H9 (cell line): ENCODE measurements at regions not wholly inside any gene's neighbourhood (a gene's known extent, or its start where the extent isn't known, plus 50 kb on each side); places are given as distances from the start of the nearest gene placed in this dataset.

Experiments
- DNase-seq: peaks from one replicate; pipeline ENCODE4 v3.0.0-alpha.2; 2017
- H2AFZ ChIP-seq: one replicate; pipeline ENCODE4 v1.6.1; 2013; ENCODE audit warnings: mild to moderate bottlenecking, low read length, control low read depth, moderate library complexity
- H2AK5ac ChIP-seq: 2 replicates; pipeline ENCODE4 v1.6.1; 2013; ENCODE audit warnings: low read length, control low read depth, mixed read lengths; ENCODE audit not compliant: insufficient read length
- H2BK120ac ChIP-seq: one replicate; pipeline ENCODE4 v1.6.1; 2013; ENCODE audit warnings: low read depth, mild to moderate bottlenecking, low read length, control low read depth, inconsistent platforms; ENCODE audit not compliant: poor library complexity, severe bottlenecking
- H2BK12ac ChIP-seq: 2 replicates; pipeline ENCODE4 v1.6.1; 2013; ENCODE audit warnings: low read length, control low read depth, mixed read lengths, low read depth; ENCODE audit not compliant: insufficient read length
- H2BK15ac ChIP-seq: 2 replicates; pipeline ENCODE4 v1.6.1; 2013; ENCODE audit warnings: low read depth, low read length, control low read depth
- H2BK20ac ChIP-seq: one replicate; pipeline ENCODE4 v1.6.1; 2013; ENCODE audit warnings: low read depth, mild to moderate bottlenecking, low read length, control low read depth, inconsistent platforms; ENCODE audit not compliant: poor library complexity, severe bottlenecking
- H2BK5ac ChIP-seq: 2 replicates; pipeline ENCODE4 v1.6.1; 2013; ENCODE audit warnings: low read length, control low read depth, mixed read lengths; ENCODE audit not compliant: insufficient read length
- H3K14ac ChIP-seq: 2 replicates; pipeline ENCODE4 v1.6.1; 2013; ENCODE audit warnings: low read length, control low read depth; ENCODE audit not compliant: insufficient read depth
- H3K18ac ChIP-seq: 2 replicates; pipeline ENCODE4 v1.6.1; 2013; ENCODE audit warnings: low read depth, mild to moderate bottlenecking, mixed read lengths, low read length, control low read depth; ENCODE audit not compliant: insufficient read length
- H3K23ac ChIP-seq: 2 replicates; pipeline ENCODE4 v1.6.1; 2013; ENCODE audit warnings: low read length, control low read depth, mixed read lengths, low read depth; ENCODE audit not compliant: insufficient read length
- H3K23me2 ChIP-seq: 2 replicates; pipeline ENCODE4 v1.6.1; 2013; ENCODE audit warnings: low read depth, mild to moderate bottlenecking, mixed read lengths, low read length, control low read depth; ENCODE audit not compliant: insufficient read length, poor library complexity, severe bottlenecking
- H3K27ac ChIP-seq: 2 replicates; pipeline ENCODE4 v1.5.1; 2013; ENCODE audit warnings: low read length, control low read depth, mixed read lengths, low read depth; ENCODE audit not compliant: insufficient read length
- H3K27me3 ChIP-seq: 2 replicates; pipeline ENCODE4 v1.6.1; 2013; ENCODE audit warnings: low read length, control low read depth, inconsistent platforms; ENCODE audit not compliant: insufficient read depth
- H3K4ac ChIP-seq: 2 replicates; pipeline ENCODE4 v1.6.1; 2013; ENCODE audit warnings: low read depth, mild to moderate bottlenecking, control low read depth, inconsistent platforms, low read length, moderate library complexity
- H3K4me1 ChIP-seq: 2 replicates; pipeline ENCODE4 v1.6.1; 2013; ENCODE audit warnings: low read length, control low read depth, inconsistent platforms; ENCODE audit not compliant: insufficient read depth
- H3K4me2 ChIP-seq: 2 replicates; pipeline ENCODE4 v1.6.1; 2013; ENCODE audit warnings: low read length, control low read depth, mixed read lengths; ENCODE audit not compliant: insufficient read length, insufficient read depth
- H3K56ac ChIP-seq: 2 replicates; pipeline ENCODE4 v1.6.1; 2013; ENCODE audit warnings: low read depth, mild to moderate bottlenecking, mixed read lengths, low read length, control low read depth; ENCODE audit not compliant: insufficient read length
- H3K79me1 ChIP-seq: 2 replicates; pipeline ENCODE4 v1.6.1; 2013; ENCODE audit warnings: low read depth, mild to moderate bottlenecking, moderate library complexity, low read length, control low read depth, inconsistent platforms; ENCODE audit not compliant: insufficient read depth, poor library complexity, severe bottlenecking
- H3K79me2 ChIP-seq: 2 replicates; pipeline ENCODE4 v1.6.1; 2013; ENCODE audit warnings: low read length, control low read depth, inconsistent platforms; ENCODE audit not compliant: insufficient read depth
- H3K9ac ChIP-seq: 2 replicates; pipeline ENCODE4 v1.6.1; 2013; ENCODE audit warnings: low read length, control low read depth, mixed read lengths; ENCODE audit not compliant: insufficient read length; ENCODE audit errors: extremely low read depth
- H3K9me3 ChIP-seq: one replicate; pipeline ENCODE4 v1.6.1; 2013; ENCODE audit warnings: low read depth, low read length, inconsistent platforms; ENCODE audit not compliant: control insufficient read depth
- H3T11ph ChIP-seq: one replicate; pipeline ENCODE4 v1.6.1; 2013; ENCODE audit warnings: mild to moderate bottlenecking, low read length, control low read depth, inconsistent platforms
- H4K20me1 ChIP-seq: one replicate; pipeline ENCODE4 v1.6.1; 2013; ENCODE audit not compliant: control insufficient read depth, insufficient read length, insufficient read depth
- H4K5ac ChIP-seq: 2 replicates; pipeline ENCODE4 v1.6.1; 2013; ENCODE audit warnings: low read depth, mild to moderate bottlenecking, mixed read lengths, low read length, control low read depth; ENCODE audit not compliant: insufficient read length
- H4K8ac ChIP-seq: replicated peaks from 2 replicates; pipeline ENCODE4 v1.6.1; 2013; ENCODE audit warnings: low read length, control low read depth, mixed read lengths, low read depth; ENCODE audit not compliant: insufficient read length
- H4K91ac ChIP-seq: 2 replicates; pipeline ENCODE4 v1.6.1; 2013; ENCODE audit warnings: low read depth, mild to moderate bottlenecking, moderate library complexity, mixed read lengths, low read length, control low read depth; ENCODE audit not compliant: insufficient read length
- H3K27ac Mint-ChIP-seq, 3 experiments: 2 replicates in 2 of 3; 3 replicates in 1 of 3; pipeline ENCODE4 v1.8.0; 2020 to 2021; ENCODE audit warnings: mixed read lengths in 3 of 3, mild to moderate bottlenecking in 1 of 3, moderate library complexity in 1 of 3
- H3K27me3 Mint-ChIP-seq: 2 replicates; pipeline ENCODE4 v1.8.0; 2021; ENCODE audit warnings: low read depth, mild to moderate bottlenecking, moderate library complexity, mixed read lengths
- H3K36me3 Mint-ChIP-seq, 3 experiments: 2 replicates in 2 of 3; 3 replicates in 1 of 3; pipeline ENCODE4 v1.8.0; 2020 to 2021; ENCODE audit warnings: low read depth in 3 of 3, mixed read lengths in 3 of 3; ENCODE audit not compliant: insufficient read depth in 1 of 3
- H3K4me1 Mint-ChIP-seq, 2 experiments: 2 replicates each; pipeline ENCODE4 v1.8.0; 2020; ENCODE audit warnings: mixed read lengths in 2 of 2
- H3K4me3 Mint-ChIP-seq, 2 experiments: 2 replicates in 1 of 2; 3 replicates in 1 of 2; pipeline ENCODE4 v1.8.0; 2020 to 2021; ENCODE audit warnings: mild to moderate bottlenecking in 2 of 2, mixed read lengths in 2 of 2, moderate library complexity in 1 of 2
- H3K9me3 Mint-ChIP-seq, 2 experiments: 2 replicates in 1 of 2; 3 replicates in 1 of 2; pipeline ENCODE4 v1.8.0; 2020; ENCODE audit warnings: mild to moderate bottlenecking in 2 of 2, mixed read lengths in 2 of 2, moderate library complexity in 1 of 2
- WGBS: extraction: QIAGEN DNeasy Blood & Tissue Kit; methylation state at CpG from one replicate; pipeline ENCODE4 v1.1.7; 2013; ENCODE audit warnings: missing lambda C conversion rate, low lambda C conversion rate, mixed read lengths; ENCODE audit not compliant: insufficient read length; ENCODE audit errors: extremely low coverage; 5-methylcytosine and 5-hydroxymethylcytosine counted together
- TF ChIP-seq, protein P1 (sequence below): fragments of 200-600 bp; sonication (generic); conservative IDR thresholded peaks from 3 replicates; pipeline ENCODE4 v1.8.0; 2021; ENCODE audit warnings: antibody characterized with exemption, mild to moderate bottlenecking

DNA sequence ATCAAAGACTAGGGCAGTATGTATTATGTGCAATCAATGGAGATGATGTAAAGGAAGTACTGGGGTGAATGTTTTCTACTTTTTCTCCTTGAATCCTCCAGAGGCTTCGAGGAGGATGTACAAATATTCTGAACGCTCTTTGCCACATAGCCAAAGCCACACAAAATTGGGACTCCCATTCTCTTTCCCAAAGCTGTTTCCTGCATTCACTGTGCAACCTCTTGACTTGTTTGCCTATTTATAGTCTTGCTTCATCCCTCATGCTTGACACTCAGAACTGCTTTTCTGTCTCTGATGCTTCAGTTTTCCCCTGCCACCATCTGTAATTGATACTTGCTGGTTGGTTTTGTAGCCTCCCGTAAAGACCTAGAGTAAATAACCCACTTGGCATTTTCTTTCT, 208.2 kb upstream of the RBMS1 start:
- H4K91ac ChIP-seq, result no peak overlapping the region
- no CpG with 5 or more reads among the region's 3 CpGs for WGBS

More for the DNA sequence above, 208.2 kb upstream of the RBMS1 start:
- Histone ChIP-seq H3K9me3 (no peaks in the 10 kb centered on the region), H3K4me2 (no peak overlapping the region), H3K79me2 (no peaks in the 10 kb centered on the region), H3K23me2 (no peaks in the 10 kb centered on the region), H3K4ac (no peak overlapping the region), H3K27ac (no peak overlapping the region), H3K56ac (no peak overlapping the region), H2BK20ac (no peak overlapping the region), H3K23ac (no peak overlapping the region), H3K14ac (no peak overlapping the region), H2BK120ac (no peak overlapping the region), H2BK12ac (no peak overlapping the region), H3T11ph (no peak overlapping the region), H4K5ac (no peak overlapping the region), H4K8ac (no peak overlapping the region), H2AK5ac (no peak overlapping the region), H2AFZ (no peak overlapping the region), H3K27me3 (no peaks in the 10 kb centered on the region), H2BK5ac (no peak overlapping the region), H3K9ac (no peak overlapping the region), H3K18ac (no peak overlapping the region), H3K4me1 (peaks cover 2% of the 10 kb centered on the region; the same call in 1 of the 2 replicates), H2BK15ac (no peak overlapping the region), H4K20me1 (no peaks in the 10 kb centered on the region), H3K79me1 (no peaks in the 10 kb centered on the region)
- Mint-ChIP-seq H3K36me3 (0 out of 7 replicates have a peak, but pooled peaks cover 0 to 2% (median 0%) of the 10 kb centered on the region in 3 experiments), H3K4me3 (no peak overlapping the region), H3K27me3 (no peaks in the 10 kb centered on the region), H3K27ac (no peak overlapping the region), H3K4me1 (peaks cover 11 to 13% of the 10 kb centered on the region in 2 experiments), H3K9me3 (no peaks in the 10 kb centered on the region; a peak in 1 of 5 replicates)
- TF ChIP-seq, protein P1, sequence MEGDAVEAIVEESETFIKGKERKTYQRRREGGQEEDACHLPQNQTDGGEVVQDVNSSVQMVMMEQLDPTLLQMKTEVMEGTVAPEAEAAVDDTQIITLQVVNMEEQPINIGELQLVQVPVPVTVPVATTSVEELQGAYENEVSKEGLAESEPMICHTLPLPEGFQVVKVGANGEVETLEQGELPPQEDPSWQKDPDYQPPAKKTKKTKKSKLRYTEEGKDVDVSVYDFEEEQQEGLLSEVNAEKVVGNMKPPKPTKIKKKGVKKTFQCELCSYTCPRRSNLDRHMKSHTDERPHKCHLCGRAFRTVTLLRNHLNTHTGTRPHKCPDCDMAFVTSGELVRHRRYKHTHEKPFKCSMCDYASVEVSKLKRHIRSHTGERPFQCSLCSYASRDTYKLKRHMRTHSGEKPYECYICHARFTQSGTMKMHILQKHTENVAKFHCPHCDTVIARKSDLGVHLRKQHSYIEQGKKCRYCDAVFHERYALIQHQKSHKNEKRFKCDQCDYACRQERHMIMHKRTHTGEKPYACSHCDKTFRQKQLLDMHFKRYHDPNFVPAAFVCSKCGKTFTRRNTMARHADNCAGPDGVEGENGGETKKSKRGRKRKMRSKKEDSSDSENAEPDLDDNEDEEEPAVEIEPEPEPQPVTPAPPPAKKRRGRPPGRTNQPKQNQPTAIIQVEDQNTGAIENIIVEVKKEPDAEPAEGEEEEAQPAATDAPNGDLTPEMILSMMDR, result no peak
- DNase-seq, result no peak
